Vagina (tissue), 2 donors: ENCODE measurements at regions not wholly inside any gene's neighbourhood (a gene's known extent, or its start where the extent isn't known, plus 50 kb on each side); places are given as distances from the start of the nearest gene placed in this dataset.

Experiments used
- CTCF ChIP-seq, 3 experiments: fragments of 450-650 bp in 2 of 3; fragments of 200-600 bp in 1 of 3; sonication (generic) in 1 of 3; IDR thresholded peaks; one replicate each; pipeline ENCODE4 v1.5.1; 2017 to 2019; ENCODE audit warnings: antibody characterized with exemption in 3 of 3, mild to moderate bottlenecking in 2 of 3, moderate library complexity in 2 of 3
- POLR2AphosphoS5 ChIP-seq, 2 donors: sonication (generic); formaldehyde crosslinking; IDR thresholded peaks; one replicate each; pipeline ENCODE4 v1.9.0; 2017; ENCODE audit warnings: antibody characterized with exemption in 2 of 2, mild to moderate bottlenecking in 2 of 2, low read depth in 1 of 2; ENCODE audit not compliant: insufficient read depth in 1 of 2

GRCh38 chr5:135670588-135670987 is 91.8 kb upstream of the CXCL14 start:
- TF ChIP-seq CTCF (IDR thresholded peaks at IDR 0.05), result no peak
- no peak for TF ChIP-seq POLR2AphosphoS5 (IDR thresholded peaks at IDR 0.05; ENCODE audit: insufficient read depth in 1 of 2, low read depth in 1 of 2)
